ENCODE measurements at regions not wholly inside any gene's neighbourhood (a gene's known extent, or its start where the extent isn't known, plus 50 kb on each side); places are given as distances from the start of the nearest gene placed in this dataset.
A peak's percentile ranks its signal among the peaks of the same experiment; 100 is the strongest.

GRCh38 chr14:60356906-60357550, 108.0 kb downstream of the PPM1A start:
- peak; percentile 42; the same call in 1 of the 2 replicates for TF ChIP-seq ISL1 (CRISPR knock-in tag; IDR thresholded peaks at IDR 0.05)
- TF ChIP-seq CSRNP3 (CRISPR knock-in tag; IDR thresholded peaks at IDR 0.05), result no peak
- TF ChIP-seq TCF4 (CRISPR knock-in tag; IDR thresholded peaks at IDR 0.05; ENCODE audit: borderline replicate concordance), result peak; percentile 73
- peak; percentile 78 for ATAC-seq

- TF ChIP-seq ZC3H10 (CRISPR knock-in tag; IDR thresholded peaks at IDR 0.05), result no peak
- TF ChIP-seq CSDC2 (CRISPR knock-in tag; IDR thresholded peaks at IDR 0.05), result no peak
- TF ChIP-seq ISL1 (CRISPR knock-in tag; IDR thresholded peaks at IDR 0.05), result no peak
- no peak for TF ChIP-seq GLIS3 (CRISPR knock-in tag; IDR thresholded peaks at IDR 0.05)
- no peak for TF ChIP-seq CREB5 (CRISPR knock-in tag; IDR thresholded peaks at IDR 0.05; ENCODE audit: low read depth)
- TF ChIP-seq POU6F1 (CRISPR knock-in tag; IDR thresholded peaks at IDR 0.05; ENCODE audit: borderline replicate concordance, low read depth), result no peak
- TF ChIP-seq TSHZ2 (CRISPR knock-in tag; IDR thresholded peaks at IDR 0.05), result no peak
- TF ChIP-seq OSR1 (CRISPR knock-in tag; IDR thresholded peaks at IDR 0.05), result no peak
- no peak for TF ChIP-seq PATZ1 (CRISPR knock-in tag; IDR thresholded peaks at IDR 0.05; ENCODE audit: borderline replicate concordance)
- no peak for TF ChIP-seq ZFP3 (CRISPR knock-in tag; IDR thresholded peaks at IDR 0.05)
- no peak for TF ChIP-seq ESRRG (CRISPR knock-in tag; IDR thresholded peaks at IDR 0.05)
- no peak for TF ChIP-seq SNAI2 (CRISPR knock-in tag; IDR thresholded peaks at IDR 0.05)
- no peak for TF ChIP-seq TCF4 (CRISPR knock-in tag; IDR thresholded peaks at IDR 0.05; ENCODE audit: borderline replicate concordance)
These were observed 108.6 kb downstream of the PPM1A start for GRCh38 chr14:60357551-60358149.

GRCh38 chr14:60363275-60363674, 114.3 kb downstream of the PPM1A start:
- no peak for ATAC-seq
- TF ChIP-seq ISL1 (CRISPR knock-in tag; IDR thresholded peaks at IDR 0.05), result no peak
- no peak for TF ChIP-seq OSR1 (CRISPR knock-in tag; IDR thresholded peaks at IDR 0.05)
- TF ChIP-seq ARNTL (CRISPR knock-in tag; IDR thresholded peaks at IDR 0.05; ENCODE audit: borderline replicate concordance, low read depth), result no peak
- TF ChIP-seq ESRRG (CRISPR knock-in tag; IDR thresholded peaks at IDR 0.05), result no peak
- no peak for TF ChIP-seq CREB5 (CRISPR knock-in tag; IDR thresholded peaks at IDR 0.05; ENCODE audit: low read depth)
- TF ChIP-seq CSRNP3 (CRISPR knock-in tag; IDR thresholded peaks at IDR 0.05), result no peak
- TF ChIP-seq SNAI2 (CRISPR knock-in tag; IDR thresholded peaks at IDR 0.05), result no peak
- no peak for TF ChIP-seq TOX (CRISPR knock-in tag; IDR thresholded peaks at IDR 0.05; ENCODE audit: borderline replicate concordance)
- no peak for TF ChIP-seq ZNF8 (CRISPR knock-in tag; IDR thresholded peaks at IDR 0.05)
- no peak for TF ChIP-seq BACH2 (CRISPR knock-in tag; IDR thresholded peaks at IDR 0.05; ENCODE audit: borderline replicate concordance)
- no peak for TF ChIP-seq ZC3H10 (CRISPR knock-in tag; IDR thresholded peaks at IDR 0.05)
- TF ChIP-seq ZFP3 (CRISPR knock-in tag; IDR thresholded peaks at IDR 0.05), result no peak
- TF ChIP-seq CSDC2 (CRISPR knock-in tag; IDR thresholded peaks at IDR 0.05), result no peak

More at GRCh38 chr14:60357551-60358149, 108.6 kb downstream of the PPM1A start:
- no peak for ATAC-seq
